IMR-90 (cell line): ENCODE measurements at regions not wholly inside any gene's neighbourhood (a gene's known extent, or its start where the extent isn't known, plus 50 kb on each side); places are given as distances from the start of the nearest gene placed in this dataset.

Experiments
- ATAC-seq: fragments of 200-7000 bp; cut with Tn5 transposase; 2 replicates; pipeline ENCODE4 v1.9.1; 2020; ENCODE audit warnings: low read depth, mild to moderate bottlenecking, moderate library complexity
- BruUV-seq: library from RNA; stranded (reverse); fragments of 400-500 nt; replicated peaks from 2 replicates; lab custom pipeline; 2021; lab: Mats Ljungman, UMichigan
- CTCF ChIA-PET: fragments of 300-600 bp; formaldehyde crosslinking; extraction: SDS; loops from one replicate; lab custom pipeline; 2021; ENCODE audit warnings: antibody characterized with exemption; lab: Yijun Ruan, JAX
- POLR2A ChIA-PET: fragments of 300-600 bp; sonication (Branson Sonifier 250); formaldehyde crosslinking; loops from one replicate; lab custom pipeline; 2022; ENCODE audit warnings: antibody characterized with exemption; ENCODE audit not compliant: unreplicated experiment; lab: Charles Lee
- DNase-seq: peaks from one replicate; pipeline ENCODE4 v3.0.0; 2013
- H2AFZ ChIP-seq: replicated peaks from 2 replicates; pipeline ENCODE3; 2013; ENCODE audit warnings: low read length, mild to moderate bottlenecking; ENCODE audit not compliant: poor library complexity
- H2AK5ac ChIP-seq: 2 replicates; pipeline ENCODE4 v1.6.1; 2013; ENCODE audit warnings: low read depth, low read length, inconsistent platforms
- H2AK9ac ChIP-seq: replicated peaks from 2 replicates; pipeline ENCODE3; 2013; ENCODE audit warnings: mild to moderate bottlenecking, low read depth, low read length, moderate library complexity; ENCODE audit not compliant: poor library complexity
- H2BK120ac ChIP-seq: 2 replicates; pipeline ENCODE4 v1.6.1; 2013; ENCODE audit warnings: low read depth, low read length, inconsistent platforms
- H2BK15ac ChIP-seq: 3 replicates; pipeline ENCODE4 v1.6.1; 2013; ENCODE audit warnings: low read depth, low read length, inconsistent platforms
- H2BK20ac ChIP-seq: 2 replicates; pipeline ENCODE4 v1.6.1; 2013; ENCODE audit warnings: low read depth, mild to moderate bottlenecking, inconsistent platforms, low read length, moderate library complexity
- H2BK5ac ChIP-seq: 2 replicates; pipeline ENCODE4 v1.6.1; 2013; ENCODE audit warnings: mild to moderate bottlenecking, low read depth, low read length, inconsistent platforms; ENCODE audit not compliant: poor library complexity, severe bottlenecking
- H3K14ac ChIP-seq: replicated peaks from 2 replicates; pipeline ENCODE4 v1.6.1; 2013; ENCODE audit warnings: low read depth, low read length, inconsistent platforms
- H3K18ac ChIP-seq: 2 replicates; pipeline ENCODE4 v1.6.1; 2013; ENCODE audit warnings: low read depth, low read length, control low read depth
- H3K23ac ChIP-seq: 2 replicates; pipeline ENCODE4 v1.6.1; 2013; ENCODE audit warnings: low read depth, low read length, inconsistent platforms
- H3K27ac ChIP-seq: 2 replicates; pipeline ENCODE4 v1.5.1; 2013; ENCODE audit warnings: mild to moderate bottlenecking, control low read depth, low read length; ENCODE audit not compliant: insufficient read depth
- H3K27me3 ChIP-seq: 2 replicates; pipeline ENCODE4 v1.6.1; 2013; ENCODE audit warnings: low read length; ENCODE audit not compliant: control insufficient read depth, insufficient read depth
- H3K36me3 ChIP-seq: 2 replicates; pipeline ENCODE4 v1.6.1; 2013; ENCODE audit warnings: low read length, mixed read lengths; ENCODE audit not compliant: control insufficient read depth, insufficient read depth
- H3K4ac ChIP-seq: 2 replicates; pipeline ENCODE4 v1.6.1; 2013; ENCODE audit warnings: low read depth, low read length, inconsistent platforms
- H3K4me1 ChIP-seq: 2 replicates; pipeline ENCODE4 v1.6.1; 2013; ENCODE audit warnings: low read length, mixed read lengths; ENCODE audit not compliant: control insufficient read depth, insufficient read depth
- H3K4me2 ChIP-seq: 2 replicates; pipeline ENCODE4 v1.6.1; 2013; ENCODE audit warnings: low read depth, mild to moderate bottlenecking, control low read depth, low read length, moderate library complexity
- H3K4me3 ChIP-seq: 2 replicates; pipeline ENCODE4 v1.5.1; 2013; ENCODE audit warnings: low read depth, mild to moderate bottlenecking, control low read depth, low read length, moderate library complexity; ENCODE audit not compliant: insufficient read depth
- H3K56ac ChIP-seq: 2 replicates; pipeline ENCODE4 v1.6.1; 2013; ENCODE audit warnings: low read length, inconsistent platforms; ENCODE audit not compliant: insufficient read depth; ENCODE audit errors: extremely low read depth
- H3K79me1 ChIP-seq, 2 experiments: 2 replicates each; pipeline ENCODE4 v1.6.1; 2013; ENCODE audit warnings: low read length in 2 of 2, inconsistent platforms in 1 of 2, low read depth in 1 of 2
- H3K9ac ChIP-seq: 2 replicates; pipeline ENCODE4 v1.6.1; 2013; ENCODE audit warnings: low read depth, low read length, control low read depth
- H3K9me1 ChIP-seq: 2 replicates; pipeline ENCODE4 v1.6.1; 2013; ENCODE audit warnings: low read length, inconsistent platforms; ENCODE audit not compliant: insufficient read depth
- H3K9me3 ChIP-seq: 2 replicates; pipeline ENCODE4 v1.6.1; 2013; ENCODE audit warnings: low read length; ENCODE audit not compliant: control insufficient read depth, insufficient read depth
- H4K20me1 ChIP-seq: 2 replicates; pipeline ENCODE4 v1.6.1; 2013; ENCODE audit warnings: low read length, inconsistent platforms; ENCODE audit not compliant: insufficient read depth
- H4K5ac ChIP-seq: 2 replicates; pipeline ENCODE4 v1.6.1; 2013; ENCODE audit warnings: mild to moderate bottlenecking, low read depth, low read length, control low read depth
- H4K8ac ChIP-seq, 2 experiments: 2 replicates each; pipeline ENCODE4 v1.6.1; 2013; ENCODE audit warnings: low read depth in 2 of 2, low read length in 2 of 2, control low read depth in 1 of 2, inconsistent platforms in 1 of 2
- H4K91ac ChIP-seq: 2 replicates; pipeline ENCODE4 v1.6.1; 2013; ENCODE audit warnings: low read depth, low read length, inconsistent platforms; ENCODE audit not compliant: insufficient read depth
- BHLHE40 ChIP-seq: fragments of 150-350 bp; IDR thresholded peaks from 2 replicates; pipeline ENCODE4 v1.6.1; 2016; ENCODE audit warnings: mild to moderate bottlenecking, low read depth, low read length
- CEBPB ChIP-seq: IDR thresholded peaks from 2 replicates; pipeline ENCODE4 v1.6.1; 2012; ENCODE audit warnings: low read depth, low read length, improper control_type of control experiment
- CHD1 ChIP-seq: IDR thresholded peaks from 2 replicates; pipeline ENCODE4 v1.6.1; 2012; ENCODE audit warnings: low read depth, low read length, improper control_type of control experiment
- FOS ChIP-seq: fragments of 150-350 bp; IDR thresholded peaks from 2 replicates; pipeline ENCODE4 v1.6.1; 2016; ENCODE audit warnings: low read depth, low read length
- MAFK ChIP-seq: IDR thresholded peaks from 2 replicates; pipeline ENCODE4 v1.6.1; 2012; ENCODE audit warnings: low read depth, low read length, improper control_type of control experiment
- MAZ ChIP-seq: IDR thresholded peaks from 2 replicates; pipeline ENCODE4 v1.6.1; 2012; ENCODE audit warnings: low read depth, mild to moderate bottlenecking, low read length, improper control_type of control experiment, moderate library complexity, borderline replicate concordance
- NFE2L2 ChIP-seq: fragments of 150-350 bp; IDR thresholded peaks from 2 replicates; pipeline ENCODE4 v1.6.1; 2016; ENCODE audit warnings: low read depth, mild to moderate bottlenecking, low read length
- POLR2A ChIP-seq: IDR thresholded peaks from 2 replicates; pipeline ENCODE4 v1.6.1; 2012; ENCODE audit warnings: mild to moderate bottlenecking, low read depth, low read length
- RAD21 ChIP-seq: IDR thresholded peaks from 2 replicates; pipeline ENCODE4 v1.6.1; 2012; ENCODE audit warnings: low read length, improper control_type of control experiment
- RCOR1 ChIP-seq: IDR thresholded peaks from 2 replicates; pipeline ENCODE4 v1.6.1; 2012; ENCODE audit warnings: mild to moderate bottlenecking, low read length, improper control_type of control experiment; ENCODE audit not compliant: insufficient replicate concordance
- SMC3 ChIP-seq: fragments of 150-350 bp; IDR thresholded peaks from 2 replicates; pipeline ENCODE4 v1.6.1; 2016; ENCODE audit warnings: low read depth, mild to moderate bottlenecking, antibody characterized with exemption, low read length, moderate library complexity
- WGBS, 2 experiments: methylation state at CpG; one replicate each; pipeline versions ENCODE4 v1.1.5 to v1.1.7; 2013; ENCODE audit warnings: missing lambda C conversion rate in 2 of 2; ENCODE audit not compliant: insufficient read length in 1 of 2; ENCODE audit errors: extremely low coverage in 2 of 2; 5-methylcytosine and 5-hydroxymethylcytosine counted together
- dilution Hi-C: fragments of 300-500 bp; cut with HindIII; formaldehyde crosslinking; loops from one replicate; pipeline ENCODE4 v1.14.3; 2018; ENCODE audit warnings: low sequenced_read_pairs; ENCODE audit not compliant: unreplicated experiment
- in situ Hi-C: fragments of 300-500 bp; cut with MboI; formaldehyde crosslinking; loops from 3 replicates; pipeline ENCODE4 v1.14.3; 2019; ENCODE audit warnings: low sequenced_read_pairs, inconsistent platforms, mixed read lengths
- intact Hi-C: fragments of 100-400 bp; cut with micrococcal nuclease; formaldehyde crosslinking; loops from 2 replicates; pipeline ENCODE4 v1.10.0; 2022
- TF ChIP-seq, protein P1 (sequence below): fragments of 150-350 bp; IDR thresholded peaks from 2 replicates; pipeline ENCODE4 v1.6.1; 2016; ENCODE audit warnings: low read depth, mild to moderate bottlenecking, low read length, moderate library complexity, borderline replicate concordance
- TF ChIP-seq, protein P2 (sequence below): conservative IDR thresholded peaks from 2 replicates; pipeline ENCODE4 v1.5.1; 2012; ENCODE audit warnings: mild to moderate bottlenecking, low read depth, low read length, improper control_type of control experiment
- TF ChIP-seq, protein P3 (sequence below): fragments of 150-350 bp; IDR thresholded peaks from 2 replicates; pipeline ENCODE4 v1.6.1; 2017; ENCODE audit warnings: mild to moderate bottlenecking, antibody characterized with exemption, low read length, low read depth

DNA sequence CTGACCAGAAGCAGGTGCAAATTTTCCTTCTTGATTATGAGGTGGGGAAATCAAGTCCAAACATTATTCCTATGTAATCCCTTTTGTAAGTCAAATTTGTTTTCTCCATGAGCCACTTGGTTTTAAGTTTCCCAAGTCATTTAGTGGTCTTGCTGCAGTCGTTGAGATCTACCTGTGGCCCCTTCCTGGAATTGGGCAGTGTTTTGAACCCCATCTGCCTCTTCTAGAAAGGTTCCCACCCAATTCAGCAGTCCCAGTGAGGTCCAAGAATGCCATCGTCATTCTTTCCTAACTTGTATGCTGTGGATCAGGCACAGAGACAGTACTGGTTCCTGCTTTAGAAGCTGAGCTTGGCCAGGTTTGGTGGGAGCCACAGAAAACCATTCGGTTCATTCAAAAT lies 77.8 kb upstream of the GNAZ start:
- H3K9ac ChIP-seq = no peak overlapping the region
- peaks cover 2% of the 10 kb centered on the region; the same call in 1 of the 2 replicates for H3K9me3 ChIP-seq
- no peak overlapping the region for H3K27ac ChIP-seq
- H3K18ac ChIP-seq = no peak overlapping the region
- no peak overlapping the region for H2BK20ac ChIP-seq
- no peak overlapping the region for H4K5ac ChIP-seq
- intact Hi-C loops = no loop called here
- 67% methylated on average over 1 of the region's 3 CpGs; no CpG with 5 or more reads in 1 of the 2 experiments for WGBS, 2 experiments
- ATAC-seq = no peak
- DNase-seq = no peak
- H2AK5ac ChIP-seq = no peak overlapping the region
- H3K56ac ChIP-seq = no peak overlapping the region
- H3K9me1 ChIP-seq = no peaks in the 10 kb centered on the region
- H3K23ac ChIP-seq = no peak overlapping the region
- no TSS peak for BruUV-seq
- POLR2A ChIA-PET = no interaction called here
- no peak overlapping the region for H3K4me3 ChIP-seq
- H3K79me1 ChIP-seq = no peaks in the 10 kb centered on the region
- H4K20me1 ChIP-seq = no peaks in the 10 kb centered on the region
- no peak overlapping the region for H2AK9ac ChIP-seq
- H2BK5ac ChIP-seq = no peak overlapping the region
- H4K8ac ChIP-seq = no peak overlapping the region
- no peak overlapping the region for H3K14ac ChIP-seq
- TF ChIP-seq POLR2A = no peak
- no peak for TF ChIP-seq MAFK
- no peak for TF ChIP-seq NFE2L2
- no peak for TF ChIP-seq CHD1
- no peak for TF ChIP-seq CEBPB
- no peak for TF ChIP-seq RAD21
- TF ChIP-seq BHLHE40 = no peak
- TF ChIP-seq MAZ = no peak
- TF ChIP-seq, protein P1, sequence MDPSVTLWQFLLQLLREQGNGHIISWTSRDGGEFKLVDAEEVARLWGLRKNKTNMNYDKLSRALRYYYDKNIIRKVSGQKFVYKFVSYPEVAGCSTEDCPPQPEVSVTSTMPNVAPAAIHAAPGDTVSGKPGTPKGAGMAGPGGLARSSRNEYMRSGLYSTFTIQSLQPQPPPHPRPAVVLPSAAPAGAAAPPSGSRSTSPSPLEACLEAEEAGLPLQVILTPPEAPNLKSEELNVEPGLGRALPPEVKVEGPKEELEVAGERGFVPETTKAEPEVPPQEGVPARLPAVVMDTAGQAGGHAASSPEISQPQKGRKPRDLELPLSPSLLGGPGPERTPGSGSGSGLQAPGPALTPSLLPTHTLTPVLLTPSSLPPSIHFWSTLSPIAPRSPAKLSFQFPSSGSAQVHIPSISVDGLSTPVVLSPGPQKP = no peak
- no peak for TF ChIP-seq SMC3
- TF ChIP-seq, protein P2, sequence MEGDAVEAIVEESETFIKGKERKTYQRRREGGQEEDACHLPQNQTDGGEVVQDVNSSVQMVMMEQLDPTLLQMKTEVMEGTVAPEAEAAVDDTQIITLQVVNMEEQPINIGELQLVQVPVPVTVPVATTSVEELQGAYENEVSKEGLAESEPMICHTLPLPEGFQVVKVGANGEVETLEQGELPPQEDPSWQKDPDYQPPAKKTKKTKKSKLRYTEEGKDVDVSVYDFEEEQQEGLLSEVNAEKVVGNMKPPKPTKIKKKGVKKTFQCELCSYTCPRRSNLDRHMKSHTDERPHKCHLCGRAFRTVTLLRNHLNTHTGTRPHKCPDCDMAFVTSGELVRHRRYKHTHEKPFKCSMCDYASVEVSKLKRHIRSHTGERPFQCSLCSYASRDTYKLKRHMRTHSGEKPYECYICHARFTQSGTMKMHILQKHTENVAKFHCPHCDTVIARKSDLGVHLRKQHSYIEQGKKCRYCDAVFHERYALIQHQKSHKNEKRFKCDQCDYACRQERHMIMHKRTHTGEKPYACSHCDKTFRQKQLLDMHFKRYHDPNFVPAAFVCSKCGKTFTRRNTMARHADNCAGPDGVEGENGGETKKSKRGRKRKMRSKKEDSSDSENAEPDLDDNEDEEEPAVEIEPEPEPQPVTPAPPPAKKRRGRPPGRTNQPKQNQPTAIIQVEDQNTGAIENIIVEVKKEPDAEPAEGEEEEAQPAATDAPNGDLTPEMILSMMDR = no peak
- no peak for TF ChIP-seq RCOR1
- TF ChIP-seq, protein P3, sequence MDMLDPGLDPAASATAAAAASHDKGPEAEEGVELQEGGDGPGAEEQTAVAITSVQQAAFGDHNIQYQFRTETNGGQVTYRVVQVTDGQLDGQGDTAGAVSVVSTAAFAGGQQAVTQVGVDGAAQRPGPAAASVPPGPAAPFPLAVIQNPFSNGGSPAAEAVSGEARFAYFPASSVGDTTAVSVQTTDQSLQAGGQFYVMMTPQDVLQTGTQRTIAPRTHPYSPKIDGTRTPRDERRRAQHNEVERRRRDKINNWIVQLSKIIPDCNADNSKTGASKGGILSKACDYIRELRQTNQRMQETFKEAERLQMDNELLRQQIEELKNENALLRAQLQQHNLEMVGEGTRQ = no peak
- TF ChIP-seq FOS = no peak
- CTCF ChIA-PET = no interaction called here
- H3K27me3 ChIP-seq = no peaks in the 10 kb centered on the region
- H3K4me2 ChIP-seq = no peak overlapping the region
- dilution Hi-C loops = no loop called here
- no peaks in the 10 kb centered on the region for H3K36me3 ChIP-seq
- H2BK15ac ChIP-seq = no peak overlapping the region
- in situ Hi-C loops = no loop called here
- no peak overlapping the region for H2AFZ ChIP-seq
- no peak overlapping the region for H4K91ac ChIP-seq
- no peak overlapping the region for H2BK120ac ChIP-seq
- H3K4me1 ChIP-seq = no peaks in the 10 kb centered on the region
- H3K4ac ChIP-seq = no peak overlapping the region
